DOHH2 (cell line): ENCODE measurements at regions not wholly inside any gene's neighbourhood (a gene's known extent, or its start where the extent isn't known, plus 50 kb on each side); places are given as distances from the start of the nearest gene placed in this dataset.

Experiments
- H3F3A ChIP-seq: fragments of 200-600 bp; sonication (generic), shearing (Covaris generic); 2 replicates; pipeline ENCODE4 v1.6.0; 2016; ENCODE audit warnings: antibody characterized with exemption, mild to moderate bottlenecking; ENCODE audit not compliant: control insufficient read depth, insufficient read depth
- H3K27ac ChIP-seq: fragments of 200-600 bp; sonication (generic); 2 replicates; pipeline ENCODE4 v1.5.1; 2014; ENCODE audit warnings: low read depth, mild to moderate bottlenecking, low read length, moderate library complexity
- H3K27me3 ChIP-seq: fragments of 200-600 bp; sonication (generic); 2 replicates; pipeline ENCODE4 v1.6.1; 2014; ENCODE audit warnings: mild to moderate bottlenecking, low read length, mixed read lengths; ENCODE audit not compliant: control insufficient read depth
- H3K36me3 ChIP-seq: fragments of 200-600 bp; sonication (generic); 2 replicates; pipeline ENCODE4 v1.6.1; 2014; ENCODE audit warnings: mild to moderate bottlenecking, low read length, moderate library complexity, mixed read lengths; ENCODE audit not compliant: control insufficient read depth
- H3K4me1 ChIP-seq: fragments of 200-600 bp; sonication (generic); 2 replicates; pipeline ENCODE4 v1.6.1; 2014; ENCODE audit warnings: mild to moderate bottlenecking, low read length, mixed read lengths; ENCODE audit not compliant: control insufficient read depth
- H3K4me2 ChIP-seq: fragments of 200-600 bp; sonication (generic); 2 replicates; pipeline ENCODE4 v1.6.0; 2014; ENCODE audit warnings: mild to moderate bottlenecking, low read length, moderate library complexity
- H3K4me3 ChIP-seq: fragments of 200-600 bp; sonication (generic); 2 replicates; pipeline ENCODE4 v1.5.1; 2014; ENCODE audit warnings: mild to moderate bottlenecking, low read length, mixed read lengths
- H3K79me2 ChIP-seq: fragments of 200-600 bp; sonication (generic); 2 replicates; pipeline ENCODE4 v1.6.1; 2014; ENCODE audit warnings: mild to moderate bottlenecking, low read length, mixed read lengths; ENCODE audit not compliant: control insufficient read depth
- H3K9me2 ChIP-seq: fragments of 200-600 bp; sonication (generic); replicated peaks from 2 replicates; pipeline ENCODE4 v1.6.1; 2014; ENCODE audit warnings: mild to moderate bottlenecking, low read length, mixed read lengths; ENCODE audit not compliant: control insufficient read depth
- H3K9me3 ChIP-seq: fragments of 200-600 bp; sonication (generic); 2 replicates; pipeline ENCODE4 v1.6.1; 2014; ENCODE audit warnings: antibody characterized with exemption, low read length, mixed read lengths; ENCODE audit not compliant: control insufficient read depth, insufficient read depth
- H4K20me1 ChIP-seq: fragments of 200-600 bp; sonication (generic); 2 replicates; pipeline ENCODE4 v1.6.0; 2014; ENCODE audit warnings: low read depth, mild to moderate bottlenecking, antibody characterized with exemption, low read length, moderate library complexity; ENCODE audit not compliant: control insufficient read depth, insufficient read depth
- EZH2phosphoT487 ChIP-seq: fragments of 200-600 bp; sonication (generic); IDR thresholded peaks from 2 replicates; pipeline ENCODE4 v1.6.1; 2017; ENCODE audit warnings: borderline replicate concordance, mild to moderate bottlenecking, antibody characterized with exemption, low read length, moderate library complexity, mixed read lengths
- TF ChIP-seq, protein P1 (sequence below): fragments of 200-600 bp; sonication (generic); IDR thresholded peaks from one replicate; pipeline ENCODE4 v1.5.1; 2014; ENCODE audit warnings: antibody characterized with exemption, mild to moderate bottlenecking, low read depth, low read length; ENCODE audit not compliant: poor library complexity, severe bottlenecking

DNA sequence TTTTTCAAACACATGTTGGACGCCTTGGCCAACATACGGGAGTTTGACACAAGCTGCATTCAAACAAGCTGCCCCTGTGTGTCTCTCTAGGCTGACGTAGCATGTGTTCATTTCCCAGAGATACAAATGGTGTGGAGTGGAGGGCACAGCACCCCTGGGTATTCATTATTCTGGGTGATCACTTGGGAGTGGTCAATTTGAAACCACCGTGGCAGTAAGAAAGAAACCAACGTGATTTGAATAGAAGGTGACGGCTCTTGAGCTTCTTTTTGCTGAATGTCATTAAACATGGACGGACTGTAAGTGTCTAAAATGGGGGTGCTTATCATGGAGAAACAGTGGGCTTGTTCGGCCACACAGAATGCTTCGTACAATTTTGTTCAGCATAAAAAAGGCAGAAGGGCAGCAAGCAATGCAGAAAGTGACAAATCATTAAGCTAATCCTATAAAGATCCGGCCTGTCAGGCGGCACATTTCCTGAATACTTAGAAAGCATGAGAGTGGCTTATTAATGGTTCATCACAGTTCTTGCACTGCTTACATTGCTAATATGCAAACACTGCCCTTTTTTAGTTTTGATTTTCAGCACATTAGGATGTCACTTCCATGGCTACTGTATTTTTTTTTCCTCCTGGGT, 1261.9 kb upstream of the CITED2 start:
- H3K4me2 ChIP-seq, result no peak overlapping the region
- H3K4me3 ChIP-seq, result no peak overlapping the region
- no peaks in the 10 kb centered on the region for H3K9me3 ChIP-seq
- no peaks in the 10 kb centered on the region for H3K9me2 ChIP-seq
- no peaks in the 10 kb centered on the region for H4K20me1 ChIP-seq
- H3F3A ChIP-seq, result no peaks in the 10 kb centered on the region
- H3K36me3 ChIP-seq, result no peaks in the 10 kb centered on the region
- 0 out of 2 replicates have a peak, but pooled peaks cover 3% of the 10 kb centered on the region for H3K4me1 ChIP-seq
- H3K27me3 ChIP-seq, result no peaks in the 10 kb centered on the region
- no peak overlapping the region for H3K27ac ChIP-seq
- no peaks in the 10 kb centered on the region for H3K79me2 ChIP-seq
- TF ChIP-seq, protein P1, sequence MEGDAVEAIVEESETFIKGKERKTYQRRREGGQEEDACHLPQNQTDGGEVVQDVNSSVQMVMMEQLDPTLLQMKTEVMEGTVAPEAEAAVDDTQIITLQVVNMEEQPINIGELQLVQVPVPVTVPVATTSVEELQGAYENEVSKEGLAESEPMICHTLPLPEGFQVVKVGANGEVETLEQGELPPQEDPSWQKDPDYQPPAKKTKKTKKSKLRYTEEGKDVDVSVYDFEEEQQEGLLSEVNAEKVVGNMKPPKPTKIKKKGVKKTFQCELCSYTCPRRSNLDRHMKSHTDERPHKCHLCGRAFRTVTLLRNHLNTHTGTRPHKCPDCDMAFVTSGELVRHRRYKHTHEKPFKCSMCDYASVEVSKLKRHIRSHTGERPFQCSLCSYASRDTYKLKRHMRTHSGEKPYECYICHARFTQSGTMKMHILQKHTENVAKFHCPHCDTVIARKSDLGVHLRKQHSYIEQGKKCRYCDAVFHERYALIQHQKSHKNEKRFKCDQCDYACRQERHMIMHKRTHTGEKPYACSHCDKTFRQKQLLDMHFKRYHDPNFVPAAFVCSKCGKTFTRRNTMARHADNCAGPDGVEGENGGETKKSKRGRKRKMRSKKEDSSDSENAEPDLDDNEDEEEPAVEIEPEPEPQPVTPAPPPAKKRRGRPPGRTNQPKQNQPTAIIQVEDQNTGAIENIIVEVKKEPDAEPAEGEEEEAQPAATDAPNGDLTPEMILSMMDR, result no peak

DNA sequence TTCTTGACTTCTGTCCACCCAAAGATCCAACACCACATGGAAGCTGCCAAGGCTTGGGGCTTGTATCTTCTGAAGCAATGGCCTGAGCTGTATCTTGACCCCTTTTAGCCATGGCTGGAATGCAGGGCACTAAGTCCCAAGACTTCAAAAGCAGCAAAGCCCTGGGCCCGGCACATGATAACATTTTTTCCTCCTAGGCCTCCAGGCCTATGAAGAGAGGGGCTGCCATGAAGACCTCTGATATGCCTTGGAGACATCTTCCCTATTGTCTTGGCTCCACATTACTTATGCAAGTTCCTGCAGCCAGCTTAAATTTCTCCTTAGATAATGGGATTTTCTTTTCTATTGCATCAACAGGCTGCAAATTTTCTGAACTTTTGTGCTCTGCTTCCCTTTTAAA, 1252.6 kb upstream of the CITED2 start:
- no peaks in the 10 kb centered on the region for H4K20me1 ChIP-seq

DNA sequence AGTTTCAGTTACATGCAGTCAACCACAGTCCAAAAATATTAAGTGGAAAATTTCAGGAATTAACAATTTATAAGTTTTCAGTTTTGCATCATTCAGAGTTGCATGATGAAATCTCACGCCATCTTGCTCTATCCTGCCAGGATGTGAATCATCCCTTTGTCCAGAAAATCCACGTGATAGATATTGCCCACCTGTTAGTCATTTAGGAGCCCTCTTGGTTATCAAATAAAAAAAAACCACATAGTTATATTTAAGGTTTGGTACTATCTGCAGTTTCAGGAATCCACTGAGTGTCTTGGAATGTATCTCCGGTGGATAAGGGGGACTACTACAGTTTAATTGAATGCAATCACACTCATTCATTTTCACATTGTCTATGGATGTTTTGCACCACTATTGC, 1249.0 kb upstream of the CITED2 start:
- no peaks in the 10 kb centered on the region for H3K9me2 ChIP-seq
- H4K20me1 ChIP-seq, result no peaks in the 10 kb centered on the region
- H3K4me3 ChIP-seq, result no peak overlapping the region
- H3K27ac ChIP-seq, result no peak overlapping the region
- H3F3A ChIP-seq, result no peaks in the 10 kb centered on the region
- no peak for TF ChIP-seq EZH2phosphoT487
- H3K4me2 ChIP-seq, result no peak overlapping the region
- no peaks in the 10 kb centered on the region for H3K36me3 ChIP-seq
- H3K79me2 ChIP-seq, result no peaks in the 10 kb centered on the region
- no peaks in the 10 kb centered on the region for H3K27me3 ChIP-seq
- H3K4me1 ChIP-seq, result no peaks in the 10 kb centered on the region
- no peaks in the 10 kb centered on the region; the same call in none of the 2 replicates for H3K9me3 ChIP-seq

More for the DNA sequence above, 1252.6 kb upstream of the CITED2 start:
- Histone ChIP-seq H3K79me2 (no peaks in the 10 kb centered on the region), H3K9me2 (no peaks in the 10 kb centered on the region), H3K4me3 (no peak overlapping the region), H3F3A (no peaks in the 10 kb centered on the region), H3K27ac (no peak overlapping the region), H3K9me3 (no peaks in the 10 kb centered on the region; the same call in none of the 2 replicates), H3K4me2 (no peak overlapping the region), H3K36me3 (no peaks in the 10 kb centered on the region), H3K27me3 (no peaks in the 10 kb centered on the region), H3K4me1 (no peaks in the 10 kb centered on the region)
- no peak for TF ChIP-seq EZH2phosphoT487
- TF ChIP-seq, protein P1, result no peak

DNA sequence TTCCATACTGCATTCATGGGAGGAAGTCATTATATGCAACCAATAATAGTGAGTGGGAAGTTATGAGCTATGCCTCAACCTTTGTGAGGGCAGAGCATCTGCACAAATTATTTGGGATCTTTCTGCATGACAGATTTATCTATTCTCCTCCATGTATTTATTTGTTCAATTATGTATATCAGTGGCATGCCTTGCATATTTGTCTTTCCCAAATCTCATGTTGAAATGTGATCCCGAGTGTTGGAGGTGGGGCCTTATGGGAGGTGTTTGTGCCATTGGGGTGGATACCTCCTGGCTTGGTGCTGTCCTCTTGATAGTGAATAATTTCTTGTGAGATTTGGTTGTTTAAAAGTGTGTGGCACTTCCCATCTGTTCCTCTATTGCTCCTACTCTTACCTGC, 1246.0 kb upstream of the CITED2 start:
- Histone ChIP-seq H3K4me3 (no peak overlapping the region), H3F3A (no peaks in the 10 kb centered on the region), H4K20me1 (no peaks in the 10 kb centered on the region), H3K9me3 (no peaks in the 10 kb centered on the region), H3K36me3 (no peaks in the 10 kb centered on the region), H3K4me1 (no peaks in the 10 kb centered on the region), H3K9me2 (no peaks in the 10 kb centered on the region), H3K27me3 (no peaks in the 10 kb centered on the region), H3K4me2 (no peak overlapping the region), H3K27ac (no peak overlapping the region), H3K79me2 (no peaks in the 10 kb centered on the region)
- TF ChIP-seq, protein P1, result no peak
- TF ChIP-seq EZH2phosphoT487, result no peak
